GM18502 (cell line): ENCODE measurements at regions not wholly inside any gene's neighbourhood (a gene's known extent, or its start where the extent isn't known, plus 50 kb on each side); places are given as distances from the start of the nearest gene placed in this dataset.

Source experiments
- ATAC-seq: cut with Tn5 transposase; IDR thresholded peaks from one replicate; pipeline ENCODE4 v1.9.1; 2021; ENCODE audit warnings: mild to moderate bottlenecking; ENCODE audit not compliant: unreplicated experiment, poor library complexity

GRCh38 chr2:217231212-217231611 is 371.3 kb upstream of the TNP1 start:
- ATAC-seq: no peak

GRCh38 chr2:217228732-217229131 is 368.9 kb upstream of the TNP1 start:
- no peak for ATAC-seq

- ATAC-seq: no peak
These were observed 367.9 kb upstream of the TNP1 start for GRCh38 chr2:217227794-217228193.

GRCh38 chr2:217225596-217225995 is 365.7 kb upstream of the TNP1 start:
- no peak for ATAC-seq

- peak; percentile 80 for ATAC-seq
These were observed 363.5 kb upstream of the TNP1 start for GRCh38 chr2:217223222-217223930.

GRCh38 chr2:217222309-217222910 is 362.5 kb upstream of the TNP1 start:
- peak; percentile 34 for ATAC-seq

GRCh38 chr2:217220228-217221013 is 360.6 kb upstream of the TNP1 start:
- no peak for ATAC-seq

GRCh38 chr2:217219164-217219520 is 359.3 kb upstream of the TNP1 start:
- no peak for ATAC-seq

- peak; percentile 71 for ATAC-seq
These were observed 358.7 kb upstream of the TNP1 start for GRCh38 chr2:217218269-217219163.

GRCh38 chr2:217216982-217217381 is 357.1 kb upstream of the TNP1 start:
- ATAC-seq: no peak

- ATAC-seq: no peak
These were observed 356.5 kb upstream of the TNP1 start for GRCh38 chr2:217216316-217216715.

GRCh38 chr2:217215877-217216276 is 356.0 kb upstream of the TNP1 start:
- ATAC-seq: no peak

GRCh38 chr2:217208867-217209266 is 349.0 kb upstream of the TNP1 start:
- ATAC-seq: no peak

GRCh38 chr2:217207699-217208010 is 347.8 kb upstream of the TNP1 start:
- ATAC-seq: no peak

GRCh38 chr2:217206907-217207698 is 347.2 kb upstream of the TNP1 start:
- ATAC-seq: no peak

- ATAC-seq: no peak
These were observed 346.3 kb upstream of the TNP1 start for GRCh38 chr2:217206016-217206725.

GRCh38 chr2:217204358-217204757 is 344.5 kb upstream of the TNP1 start:
- ATAC-seq: no peak

GRCh38 chr2:217203086-217203485 is 343.2 kb upstream of the TNP1 start:
- no peak for ATAC-seq

- no peak for ATAC-seq
These were observed 339.4 kb upstream of the TNP1 start for GRCh38 chr2:217199255-217199630.
